IPS-NIHi11 (cell line): ENCODE measurements at regions not wholly inside any gene's neighbourhood (a gene's known extent, or its start where the extent isn't known, plus 50 kb on each side); places are given as distances from the start of the nearest gene placed in this dataset.
"Not testable (repeated sequence)": the region's sequence is repeated elsewhere in the genome, so short reads cannot be mapped to it uniquely, and the experiment has no call there.

ENCODE experiments used
- DNase-seq: peaks from one replicate; pipeline ENCODE4 v3.0.0; 2012; ENCODE audit warnings: mixed read lengths, low spot score

DNA sequence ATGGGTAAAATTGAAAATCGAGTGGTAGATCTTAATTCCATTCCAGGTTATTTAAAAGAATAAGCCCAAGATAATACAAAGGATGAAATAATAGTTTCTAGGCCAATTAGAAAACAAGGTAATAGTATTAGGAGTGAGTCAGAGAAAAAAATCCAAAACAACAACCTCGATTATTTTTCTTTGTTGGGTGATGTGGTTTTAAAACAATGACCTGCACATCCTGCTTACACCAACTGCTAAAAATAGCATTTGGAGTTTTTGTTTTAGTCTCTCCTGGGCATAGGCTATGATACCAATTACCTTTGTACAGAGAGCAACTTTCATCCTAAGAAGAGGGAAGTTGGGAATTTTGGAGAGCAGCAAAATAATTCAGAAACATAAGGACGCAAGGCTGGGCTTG, 101.7 kb upstream of the MYO10 start:
- DNase-seq = no peak

DNA sequence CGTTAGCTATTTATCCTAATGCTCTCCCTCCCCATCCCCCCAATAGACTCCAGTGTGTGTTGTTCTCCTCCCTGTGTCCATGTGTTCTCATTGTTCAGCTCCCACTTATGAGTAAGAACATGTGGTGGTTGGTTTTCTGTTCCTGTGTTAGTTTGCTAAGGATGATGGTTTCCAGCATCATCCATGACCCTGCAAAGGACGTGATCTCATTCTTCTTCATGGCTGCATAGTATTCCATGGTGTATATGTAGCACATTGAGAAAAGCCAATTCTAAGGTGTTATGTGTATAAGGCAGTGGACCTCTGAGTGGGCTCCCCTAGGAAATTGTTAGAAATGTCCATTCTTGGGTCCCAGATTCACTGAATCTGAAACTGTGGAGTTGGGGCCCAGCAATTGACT, 103.1 kb upstream of the MYO10 start:
- no peak for DNase-seq

DNA sequence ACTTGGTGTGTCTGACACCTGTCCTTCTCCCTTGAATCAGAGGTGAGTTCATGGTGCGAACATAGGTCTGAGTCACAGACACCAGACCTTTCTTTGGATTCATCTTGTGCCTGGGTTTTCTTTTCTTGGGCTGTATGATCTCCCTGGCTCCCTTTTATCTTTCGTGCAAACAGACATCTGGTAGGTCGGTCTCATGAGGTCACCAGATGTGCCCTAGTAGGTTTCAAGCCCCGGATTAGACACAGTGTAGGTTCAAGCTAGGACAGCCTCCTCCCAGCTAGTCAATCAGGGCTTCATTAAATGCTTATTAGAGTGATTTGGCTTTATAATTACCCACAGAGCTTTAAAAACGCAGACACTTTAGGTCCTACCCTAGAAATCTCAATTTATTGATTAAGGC, 106.0 kb upstream of the MYO10 start:
- DNase-seq = no peak

DNA sequence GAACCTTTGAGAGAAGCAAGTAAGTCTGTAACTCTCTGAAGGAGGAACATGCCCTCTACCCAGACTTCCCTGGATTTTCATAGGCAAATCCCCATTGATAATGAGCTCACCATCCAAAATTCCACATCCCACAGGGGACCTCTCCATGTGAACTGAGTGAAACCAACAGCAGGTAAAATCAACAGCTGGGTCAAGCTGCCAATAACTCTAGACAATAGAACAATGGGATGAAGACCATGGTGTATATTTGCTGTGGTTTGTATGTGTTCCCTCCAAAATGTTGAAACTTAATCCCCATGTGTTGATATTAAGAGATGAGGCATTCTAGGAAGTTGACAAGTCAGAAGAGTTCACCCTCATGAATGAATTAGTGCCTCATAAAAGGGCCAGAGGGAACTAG, 110.2 kb upstream of the MYO10 start:
- no peak for DNase-seq

DNA sequence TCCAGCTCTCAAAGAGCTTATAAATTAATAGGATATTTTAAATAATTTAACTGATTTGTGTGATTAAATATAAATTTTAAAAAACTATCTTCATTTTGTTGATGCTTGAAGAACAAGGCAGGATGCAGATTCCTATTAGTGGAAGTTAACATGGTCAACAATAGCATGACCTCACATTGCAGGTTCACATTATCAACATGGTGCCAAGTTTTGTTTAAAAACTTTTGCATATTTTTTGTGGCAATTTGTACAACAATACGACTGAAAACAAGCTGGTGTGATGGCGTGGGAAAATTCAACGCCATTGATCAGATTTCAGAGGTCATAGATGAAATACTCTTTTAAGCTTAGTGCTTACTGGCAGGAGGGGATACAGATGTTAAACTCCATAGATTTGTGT, 114.1 kb upstream of the MYO10 start:
- DNase-seq = no peak

DNA sequence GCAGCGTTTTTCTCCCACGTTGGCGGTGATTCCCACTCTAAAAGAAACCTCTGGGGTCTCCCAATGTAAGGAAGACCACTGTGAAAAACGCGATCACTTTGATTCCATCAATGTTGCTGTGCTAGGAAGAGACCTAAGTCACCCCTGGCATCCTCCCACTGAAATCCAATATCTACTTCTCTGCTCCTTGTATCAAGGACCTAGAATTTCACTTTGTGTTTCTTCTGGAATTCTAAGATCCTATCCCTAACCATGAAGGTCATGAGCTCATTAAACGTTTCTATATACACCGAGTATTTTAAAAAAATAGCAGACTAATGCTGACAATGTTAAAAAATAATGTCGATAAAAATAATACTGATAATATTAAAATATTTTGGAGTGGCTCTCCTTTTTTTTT, 118.8 kb upstream of the MYO10 start:
- DNase-seq = no peak

DNA sequence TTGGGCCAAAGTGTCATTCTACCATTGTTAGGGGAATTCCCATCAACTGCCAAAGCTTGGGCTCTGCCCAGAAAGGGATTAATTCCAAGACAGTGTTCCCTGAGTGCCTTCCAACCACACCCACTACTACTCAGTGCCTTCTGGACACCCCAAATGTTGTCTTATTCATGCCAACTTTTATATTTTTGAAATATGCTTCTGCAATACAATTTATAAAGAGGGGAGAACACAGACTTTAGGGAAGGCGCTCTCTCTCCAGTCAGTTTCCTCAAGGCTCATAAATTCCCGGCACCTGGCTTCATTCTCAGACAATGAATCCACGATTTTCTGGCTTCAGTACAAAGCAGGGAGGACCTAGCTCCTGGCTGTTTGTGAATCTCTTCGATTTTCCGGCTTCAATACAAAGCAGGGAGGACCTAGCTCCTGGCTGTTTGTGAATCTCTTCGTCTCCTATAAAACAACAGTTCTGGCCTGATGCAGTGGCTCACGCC, 120.1 kb upstream of the MYO10 start:
- DNase-seq = no peak

DNA sequence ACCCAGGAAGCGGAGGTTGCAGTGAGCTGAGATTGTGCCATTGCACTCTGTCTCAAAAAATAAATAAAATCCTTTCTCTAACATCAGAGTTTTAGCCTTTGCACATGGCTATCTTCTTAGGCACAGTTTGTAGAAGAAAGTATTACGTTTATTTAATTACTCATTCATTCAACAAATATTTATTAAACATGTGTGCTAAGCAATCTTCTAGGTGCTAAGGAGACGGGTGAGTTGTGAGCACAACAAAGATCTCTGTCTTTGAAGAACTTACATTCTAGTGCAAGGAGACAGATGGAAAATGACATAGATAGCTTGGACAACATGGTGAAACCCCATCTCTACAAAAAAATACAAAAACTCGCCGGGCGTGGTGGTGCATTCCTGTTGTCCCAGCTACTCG, 122.3 kb upstream of the MYO10 start:
- no peak for DNase-seq

DNA sequence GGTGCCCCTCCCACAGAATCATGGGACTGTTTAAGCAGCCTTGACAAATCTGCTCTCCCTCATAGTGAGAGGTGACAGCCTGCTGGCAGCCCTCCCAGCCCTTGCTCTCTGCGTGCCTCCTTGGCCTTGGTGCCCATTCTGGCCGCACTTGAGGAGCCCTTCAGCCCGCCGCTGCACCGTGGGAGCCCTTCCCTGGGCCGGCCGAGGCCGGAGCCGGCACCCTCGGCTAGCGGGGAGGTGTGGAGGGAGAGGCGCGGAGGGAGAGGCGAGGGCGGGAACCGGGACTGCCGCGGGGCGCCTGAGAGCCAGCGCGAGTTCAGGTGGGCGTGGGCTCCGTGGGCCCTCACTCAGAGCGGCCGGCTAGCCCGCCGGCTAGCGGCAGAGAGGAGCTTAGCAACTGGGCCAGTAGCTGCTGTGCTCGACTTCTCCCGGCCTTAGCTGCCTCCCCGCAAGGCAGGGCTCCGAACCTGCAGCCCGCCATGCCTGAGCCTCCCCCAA, 125.9 kb upstream of the MYO10 start:
- no peak for DNase-seq

DNA sequence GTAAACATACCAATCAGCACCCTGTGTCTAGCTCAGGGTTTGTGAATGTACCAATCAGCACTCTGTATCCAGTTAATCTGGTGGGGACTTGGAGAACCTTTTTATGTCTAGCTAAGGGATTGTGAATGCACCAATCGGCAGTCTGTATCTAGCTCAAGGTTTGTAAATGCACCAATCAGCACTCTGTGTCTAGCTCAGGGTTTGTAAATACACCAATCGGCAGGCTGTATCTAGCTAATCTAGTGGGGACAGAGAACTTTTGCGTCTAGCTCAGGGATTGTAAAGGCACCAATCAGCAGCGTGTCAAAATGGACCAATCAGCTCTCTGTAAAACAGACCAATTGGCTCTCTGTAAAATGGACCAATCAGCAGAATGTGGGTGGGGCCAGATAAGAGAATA, 126.7 kb upstream of the MYO10 start:
- not testable (repeated sequence) for DNase-seq

DNA sequence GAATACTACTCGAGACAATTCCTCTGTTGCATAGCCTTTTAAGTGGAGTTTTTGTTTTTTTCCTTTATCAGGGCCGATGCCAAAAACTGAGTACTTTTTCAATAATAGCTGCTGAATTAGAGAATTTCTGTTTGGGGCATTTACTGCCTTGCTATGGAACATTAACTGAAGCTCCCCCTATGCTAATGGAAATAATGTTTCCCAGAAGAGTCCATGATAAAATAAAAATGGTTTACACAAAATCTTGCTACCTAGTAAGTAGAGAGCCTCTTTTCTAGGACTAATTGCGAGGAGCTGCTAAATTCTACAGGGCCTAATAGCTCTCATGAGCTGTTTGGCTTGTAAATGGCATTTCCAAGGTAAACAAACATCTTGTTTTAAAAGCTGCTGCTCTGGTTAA, 128.2 kb upstream of the MYO10 start:
- no peak for DNase-seq

DNA sequence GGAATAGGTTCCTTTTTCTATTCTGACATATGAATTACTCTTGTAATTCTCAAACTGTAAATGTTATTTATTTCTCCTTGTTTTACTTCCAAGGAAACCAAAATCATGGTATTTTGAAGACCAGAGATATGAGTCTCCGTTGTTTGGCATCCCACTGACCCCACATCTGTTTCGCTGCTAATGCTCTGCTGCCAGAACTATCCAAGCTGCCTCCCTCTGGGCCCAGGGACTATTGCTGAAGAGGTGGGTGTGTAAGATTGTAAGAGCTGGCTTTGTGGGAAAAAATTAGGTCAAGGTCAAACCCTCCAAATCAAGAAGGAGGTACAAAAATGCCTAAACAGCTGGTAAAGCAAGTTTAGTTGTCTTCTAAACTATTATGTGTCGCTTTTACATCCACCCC, 129.4 kb upstream of the MYO10 start:
- DNase-seq = no peak

DNA sequence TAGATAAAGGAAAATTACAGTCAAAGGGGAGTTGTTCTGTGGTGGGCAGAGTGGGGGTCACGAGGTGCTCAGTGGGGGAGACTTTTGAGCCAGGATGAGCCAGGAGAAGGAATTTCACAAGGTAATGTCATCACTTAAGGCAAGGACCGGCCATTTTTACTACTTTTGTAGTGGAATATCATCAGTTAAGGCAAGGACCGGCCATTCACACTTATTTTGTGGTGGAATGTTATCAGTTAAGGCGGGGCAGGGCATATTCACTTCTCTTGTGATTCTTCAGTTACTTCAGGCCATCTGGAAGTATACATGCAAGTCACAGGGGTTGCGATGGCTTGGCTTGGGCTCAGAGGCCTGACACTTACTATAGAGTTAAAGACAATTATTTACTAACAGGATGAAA, 129.9 kb upstream of the MYO10 start:
- DNase-seq = not testable (repeated sequence)

DNA sequence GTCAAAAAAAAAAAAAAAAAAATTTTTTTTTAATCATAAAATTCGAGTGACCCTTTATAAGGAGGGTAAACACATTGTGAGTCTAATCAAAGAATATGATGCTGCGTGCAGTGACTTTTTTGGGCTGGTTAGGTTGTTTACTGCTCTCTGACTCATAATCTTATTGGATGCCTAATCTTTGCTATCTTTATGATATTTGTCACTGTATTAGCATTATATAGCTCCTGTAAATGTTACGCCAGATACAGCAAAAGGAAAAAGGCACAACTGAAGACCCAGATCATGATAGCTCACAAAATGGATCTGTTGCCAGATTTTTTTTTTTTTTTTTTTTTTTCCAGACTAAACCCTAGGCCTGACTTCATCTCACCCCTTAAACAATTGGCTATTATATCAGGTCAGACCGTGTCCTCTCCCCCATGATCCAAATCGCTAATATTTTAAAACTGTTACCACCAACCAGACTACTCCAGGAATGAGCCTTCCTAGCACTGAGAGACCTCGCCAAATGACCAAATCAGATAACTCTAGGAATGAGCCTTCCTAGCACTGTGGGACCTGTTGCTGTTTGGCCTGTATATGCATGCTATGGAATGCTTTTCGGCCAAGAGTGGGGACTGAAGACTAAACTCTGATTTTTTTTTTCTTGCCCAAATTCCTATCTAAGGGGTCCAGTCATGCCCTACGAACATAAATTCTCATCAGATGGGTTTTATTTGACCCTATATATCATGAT, 131.7 kb upstream of the MYO10 start:
- no peak for DNase-seq

DNA sequence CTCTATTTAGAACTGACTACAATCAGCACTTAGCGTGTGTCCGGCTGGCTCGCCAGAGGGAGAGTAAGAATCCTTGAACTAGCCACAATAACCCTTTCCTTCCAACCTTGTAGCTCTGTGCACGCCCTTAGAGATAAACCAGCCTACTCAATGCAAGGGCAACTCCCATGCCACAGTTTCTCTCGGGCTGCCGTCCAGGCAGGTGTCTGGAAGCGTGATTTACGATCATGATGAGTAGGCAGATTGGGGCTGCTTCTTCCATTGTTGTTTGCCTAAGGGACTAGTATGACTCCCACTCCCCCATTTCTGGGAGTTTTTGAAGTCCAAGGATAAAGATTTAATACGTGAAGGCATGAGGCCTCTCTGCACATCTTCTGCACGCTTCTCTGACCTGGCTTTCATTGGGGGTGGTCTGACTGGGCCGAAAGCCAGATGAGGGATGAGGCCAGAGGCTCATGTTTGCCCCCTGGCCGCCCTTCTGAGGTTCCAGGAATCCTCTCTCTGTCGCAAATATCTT, 134.0 kb upstream of the MYO10 start:
- no peak for DNase-seq

DNA sequence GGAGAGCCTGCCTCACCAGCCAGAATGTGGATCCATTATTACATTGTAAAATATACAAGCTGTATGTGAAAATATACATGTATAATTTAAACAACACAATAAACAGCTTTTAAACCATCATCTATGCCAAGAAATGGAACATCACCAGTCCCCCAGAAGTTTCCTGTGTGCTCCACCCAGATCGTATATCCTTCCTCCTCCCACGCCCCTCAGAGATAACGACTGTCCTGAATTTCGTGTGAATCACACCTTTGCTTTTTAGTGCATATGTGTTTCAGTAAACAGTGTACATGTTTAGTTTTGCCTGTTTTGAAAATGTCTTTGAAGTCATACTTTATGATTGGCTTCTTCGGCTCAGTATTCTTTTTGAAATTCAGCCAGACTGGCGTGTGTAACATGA, 134.6 kb upstream of the MYO10 start:
- no peak for DNase-seq

DNA sequence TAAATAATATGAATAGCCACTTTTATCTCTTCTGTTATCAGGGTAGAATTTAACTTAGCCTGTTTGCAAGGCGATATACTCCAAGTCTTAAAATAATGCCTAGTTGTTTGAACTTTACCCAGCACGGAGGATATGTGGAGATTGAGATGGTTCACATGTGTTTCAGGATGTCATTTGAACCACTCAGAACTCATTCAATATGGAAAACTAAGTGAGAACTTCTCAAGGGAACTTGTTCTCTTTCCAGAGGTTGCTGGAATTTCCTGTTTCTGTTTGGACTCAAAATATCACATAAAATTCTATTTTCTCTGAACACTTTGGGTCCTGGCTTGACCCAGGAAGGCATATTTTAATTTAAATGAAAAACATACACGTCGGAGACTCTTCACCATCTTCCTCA, 139.1 kb upstream of the MYO10 start:
- no peak for DNase-seq

DNA sequence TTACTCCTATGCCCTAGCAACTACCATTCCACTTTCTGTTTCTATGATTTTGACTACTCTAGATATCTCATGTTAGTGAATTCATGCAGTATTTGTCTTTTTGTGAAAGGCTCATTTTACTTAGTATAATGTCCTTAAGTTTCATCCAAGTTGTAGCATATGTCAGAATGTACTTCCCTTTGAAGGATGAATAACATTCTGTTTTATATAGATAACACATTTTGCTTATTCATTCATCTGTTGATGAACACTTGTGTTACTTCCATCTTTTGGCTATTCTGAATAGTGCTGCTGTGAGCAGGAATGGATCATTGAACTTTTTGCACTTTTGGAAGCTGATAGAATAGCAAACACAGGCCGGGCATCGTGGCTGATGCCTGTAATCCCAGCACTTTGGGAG, 140.2 kb upstream of the MYO10 start:
- DNase-seq = no peak

DNA sequence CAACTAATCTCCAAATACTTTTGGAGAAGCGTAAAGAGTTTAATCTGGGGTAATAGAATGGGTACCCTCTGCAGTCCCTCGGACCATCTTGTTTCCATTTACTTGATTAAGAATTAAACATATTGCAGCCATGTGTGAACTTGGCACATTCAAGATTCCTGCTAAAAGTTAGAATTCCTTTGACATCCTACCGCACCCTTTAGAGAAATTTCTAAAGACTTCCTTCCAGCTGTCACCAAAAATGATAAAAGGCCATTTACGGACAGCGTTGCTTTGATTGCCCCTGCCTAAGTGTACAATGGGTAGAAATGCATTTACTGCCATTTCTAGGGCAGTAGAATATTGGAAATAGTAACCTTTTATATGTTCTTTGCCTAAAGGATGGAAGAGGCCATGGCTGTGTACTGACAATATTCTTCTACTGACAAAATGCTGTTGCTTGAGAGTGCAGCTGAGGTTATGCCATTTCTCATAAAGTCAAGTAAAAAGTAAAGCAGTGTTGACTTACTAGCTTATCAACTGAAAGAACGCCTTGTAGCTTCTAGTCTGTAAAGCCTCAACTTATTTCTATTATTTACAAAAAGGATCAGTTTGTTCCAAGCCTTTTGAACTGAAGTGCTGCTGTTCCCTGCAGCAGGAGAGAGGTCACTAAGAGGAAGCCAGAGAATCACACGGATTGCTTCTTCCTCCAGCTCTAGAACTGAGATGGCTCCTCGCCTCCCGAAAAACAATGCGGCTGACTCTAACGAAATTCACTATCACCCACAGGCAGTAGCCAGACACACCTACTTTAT, 139.8 kb upstream of the BASP1 start:
- no peak for DNase-seq

DNA sequence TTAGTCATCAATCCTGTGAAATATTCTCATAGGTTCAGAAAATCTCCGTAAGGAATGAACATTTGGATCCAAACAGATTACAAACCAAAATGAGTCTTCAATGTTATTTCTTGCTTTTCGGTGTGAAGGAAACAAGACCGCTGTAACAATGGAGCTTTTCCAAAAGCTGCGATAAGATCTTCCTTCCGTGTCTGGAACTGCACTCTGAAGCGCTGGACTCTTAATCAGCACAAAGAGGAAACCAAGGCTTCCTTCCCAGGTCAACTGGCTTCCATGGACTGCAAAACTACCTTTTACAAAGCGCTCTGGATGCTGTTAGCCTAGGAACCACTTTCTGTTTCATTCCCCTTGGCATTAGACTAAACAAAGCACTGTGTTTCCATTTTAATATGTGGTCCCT, 137.9 kb upstream of the BASP1 start:
- DNase-seq = no peak

DNA sequence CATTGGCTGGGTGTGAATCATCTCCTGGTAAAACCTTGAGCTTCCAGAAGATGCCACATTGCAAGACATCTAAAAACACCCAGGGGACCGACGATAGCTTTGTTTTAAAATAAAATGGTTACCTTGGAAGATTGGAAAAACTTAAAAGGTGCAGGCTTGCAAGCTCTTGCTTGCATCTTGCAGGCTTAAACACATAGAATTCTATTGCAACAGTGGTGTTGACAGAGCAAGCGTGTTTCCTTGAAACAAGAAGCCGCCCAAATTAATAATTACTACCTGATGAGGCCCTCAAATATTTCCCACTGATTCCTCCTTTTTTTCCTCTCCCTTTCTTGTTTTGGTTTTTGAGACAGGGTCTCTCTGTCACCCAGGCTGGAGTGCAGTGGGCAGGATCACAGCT, 137.1 kb upstream of the BASP1 start:
- DNase-seq = no peak

DNA sequence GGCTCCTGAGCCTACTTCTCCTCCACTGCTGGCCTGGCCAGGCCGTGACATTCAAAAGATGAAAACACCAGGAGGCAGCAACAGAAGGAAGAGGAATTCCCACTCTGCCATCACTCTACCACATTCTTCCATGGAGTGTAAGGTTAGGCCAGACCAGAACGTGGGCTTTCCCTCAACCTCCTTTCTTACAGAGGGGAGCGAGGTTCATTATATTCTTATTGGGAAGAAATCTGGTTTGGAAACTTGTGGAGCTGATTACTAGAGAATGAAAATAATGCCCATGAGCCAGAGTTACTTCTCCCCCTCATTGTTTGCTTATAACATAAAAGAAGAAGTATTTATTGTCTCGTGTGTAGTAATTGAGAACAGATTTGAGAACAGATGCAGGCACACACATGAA, 136.3 kb upstream of the BASP1 start:
- DNase-seq = no peak

DNA sequence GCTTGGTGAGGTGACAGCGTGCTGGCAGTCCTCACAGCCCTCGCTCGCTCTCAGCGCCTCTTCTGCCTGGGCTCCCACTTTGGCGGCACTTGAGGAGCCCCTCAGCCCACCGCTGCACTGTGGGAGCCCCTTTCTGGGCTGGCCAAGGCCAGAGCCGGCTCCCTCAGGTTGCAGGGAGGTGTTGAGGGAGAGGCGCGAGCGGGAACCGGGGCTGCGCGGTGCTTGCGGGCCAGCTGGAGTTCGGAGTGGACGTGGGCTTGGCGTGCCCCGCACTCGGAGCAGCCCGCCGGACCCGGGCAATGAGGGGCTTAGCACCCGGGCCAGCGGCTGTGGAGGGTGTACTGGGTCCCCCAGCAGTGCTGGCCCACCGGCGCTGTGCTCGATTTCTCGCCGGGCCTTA, 134.2 kb upstream of the BASP1 start:
- not testable (repeated sequence) for DNase-seq
